Testis (tissue), 2 donors: ENCODE measurements at regions not wholly inside any gene's neighbourhood (a gene's known extent, or its start where the extent isn't known, plus 50 kb on each side); places are given as distances from the start of the nearest gene placed in this dataset.

ENCODE experiments used
- DNase-seq: peaks from one replicate; pipeline ENCODE4 v3.0.0-alpha.2; 2019
- H3K27ac ChIP-seq, 2 donors: fragments of 200-600 bp; sonication (generic); one replicate each; pipeline ENCODE4 v1.5.1; 2019
- H3K27me3 ChIP-seq: fragments of 200-600 bp; sonication (generic); one replicate; pipeline ENCODE4 v1.5.1; 2019
- H3K36me3 ChIP-seq: fragments of 200-600 bp; sonication (generic); one replicate; pipeline ENCODE4 v1.5.1; 2017; ENCODE audit warnings: low read depth; ENCODE audit errors: missing control alignments
- H3K4me1 ChIP-seq: fragments of 200-600 bp; sonication (generic); one replicate; pipeline ENCODE4 v1.5.1; 2019
- H3K4me3 ChIP-seq, 2 donors: fragments of 200-600 bp; sonication (generic); one replicate each; pipeline ENCODE4 v1.5.1; 2017 to 2019
- H3K9me3 ChIP-seq: fragments of 200-600 bp; sonication (generic); one replicate; pipeline ENCODE4 v1.5.1; 2017
- CTCF ChIP-seq, 3 experiments: fragments of 450-650 bp in 2 of 3; fragments of 200-600 bp in 1 of 3; sonication (generic) in 1 of 3; IDR thresholded peaks; one replicate each; pipeline ENCODE4 v1.5.1; 2016 to 2019; ENCODE audit warnings: antibody characterized with exemption in 3 of 3, mild to moderate bottlenecking in 2 of 3, moderate library complexity in 1 of 3
- POLR2A ChIP-seq: fragments of 450-650 bp; IDR thresholded peaks from one replicate; pipeline ENCODE4 v1.6.1; 2017; ENCODE audit warnings: antibody characterized with exemption, mild to moderate bottlenecking, moderate library complexity
- WGBS, 2 donors: methylation state at CpG; one replicate each; pipeline ENCODE4 v1.1.5; 2018; 5-methylcytosine and 5-hydroxymethylcytosine counted together
- intact Hi-C: fragments of 100-400 bp; cut with DNase I; formaldehyde crosslinking; loops from one replicate; pipeline ENCODE4 v1.15.1; 2023; ENCODE audit warnings: low total_unique reads

DNA sequence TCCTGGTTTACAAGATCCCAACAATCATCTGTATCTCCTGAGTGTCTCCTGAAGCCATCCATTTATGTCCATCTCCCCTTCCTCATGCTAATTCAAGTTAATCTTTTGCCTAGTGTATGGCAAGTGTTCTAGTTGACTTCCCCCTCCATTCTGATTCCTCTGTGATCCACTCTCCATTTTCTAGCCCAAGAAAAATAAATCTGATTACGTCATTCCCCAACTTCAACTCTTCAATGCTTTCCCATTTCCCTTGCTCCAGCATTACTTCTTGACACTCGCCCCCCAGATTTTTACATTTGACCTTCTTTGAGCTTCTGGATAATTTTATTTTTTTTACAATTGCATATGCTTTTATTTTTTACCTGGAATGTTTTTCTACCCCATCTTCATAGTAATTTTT lies 640.8 kb downstream of the TBC1D4 start:
- TF ChIP-seq CTCF (IDR thresholded peaks at IDR 0.05) = no peak
- TF ChIP-seq POLR2A = no peak
- DNase-seq = no peak
- Histone ChIP-seq H3K27me3 (no peaks in the 10 kb centered on the region), H3K4me1 (no peaks in the 10 kb centered on the region), H3K36me3 (no peaks in the 10 kb centered on the region), H3K27ac (no peak overlapping the region), H3K9me3 (no peaks in the 10 kb centered on the region), H3K4me3 (no peak overlapping the region)
- intact Hi-C loops = no loop called here
- WGBS, 2 donors = 94 to 96% methylated on average over 2 of the region's 2 CpGs

GRCh38 chr13:74839656-74840055 lies 642.3 kb downstream of the TBC1D4 start:
- DNase-seq = no peak
- H3K36me3 ChIP-seq = no peaks in the 10 kb centered on the region
- intact Hi-C loops = no loop called here
- no peak overlapping the region for H3K4me3 ChIP-seq
- TF ChIP-seq CTCF (IDR thresholded peaks at IDR 0.05) = no peak
- TF ChIP-seq POLR2A = no peak
- no peak overlapping the region for H3K27ac ChIP-seq
- H3K4me1 ChIP-seq = no peaks in the 10 kb centered on the region
- no peaks in the 10 kb centered on the region for H3K27me3 ChIP-seq
- H3K9me3 ChIP-seq = no peaks in the 10 kb centered on the region

GRCh38 chr13:74838096-74838495 lies 643.9 kb downstream of the TBC1D4 start:
- no peaks in the 10 kb centered on the region for H3K36me3 ChIP-seq
- 90 to 97% methylated on average over 5 of the region's 5 CpGs for WGBS, 2 donors
- no peaks in the 10 kb centered on the region for H3K9me3 ChIP-seq
- intact Hi-C loops = no loop called here
- H3K4me1 ChIP-seq = no peaks in the 10 kb centered on the region
- DNase-seq = no peak
- no peak for TF ChIP-seq CTCF (IDR thresholded peaks at IDR 0.05)
- no peak for TF ChIP-seq POLR2A
- H3K27ac ChIP-seq = no peak overlapping the region
- no peaks in the 10 kb centered on the region for H3K27me3 ChIP-seq
- H3K4me3 ChIP-seq = no peak overlapping the region

DNA sequence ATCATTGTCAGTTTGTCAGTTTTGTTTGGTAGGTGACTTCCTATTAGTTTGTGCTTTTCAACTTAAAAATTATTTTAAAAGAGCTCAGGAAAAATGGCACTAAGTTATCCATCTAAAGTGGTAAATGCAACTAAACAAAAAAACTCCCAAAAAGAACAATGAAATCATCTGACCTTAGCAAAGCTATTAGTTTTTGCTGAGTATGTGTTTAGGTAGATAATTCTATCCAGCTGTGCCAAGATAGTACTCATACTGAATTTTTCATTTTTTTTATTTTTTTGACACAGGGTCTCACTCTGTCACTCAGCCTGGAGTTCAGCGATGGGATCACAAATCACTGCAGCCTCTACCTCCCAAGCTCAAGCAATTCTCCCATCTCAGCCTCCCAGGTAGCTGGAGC lies 645.3 kb downstream of the TBC1D4 start:
- H3K36me3 ChIP-seq = no peaks in the 10 kb centered on the region
- no peaks in the 10 kb centered on the region for H3K4me1 ChIP-seq
- 92 to 93% methylated on average over 1 of the region's 1 CpG for WGBS, 2 donors
- no peak for TF ChIP-seq POLR2A
- TF ChIP-seq CTCF (IDR thresholded peaks at IDR 0.05) = no peak
- intact Hi-C loops = no loop called here
- DNase-seq = no peak
- H3K27ac ChIP-seq = no peak overlapping the region
- H3K9me3 ChIP-seq = no peaks in the 10 kb centered on the region
- H3K4me3 ChIP-seq = no peak overlapping the region
- H3K27me3 ChIP-seq = no peaks in the 10 kb centered on the region

- TF ChIP-seq CTCF (IDR thresholded peaks at IDR 0.05) (no peak), POLR2A (no peak)
- H3K27ac ChIP-seq = no peak overlapping the region
- H3K27me3 ChIP-seq = no peaks in the 10 kb centered on the region
- no peaks in the 10 kb centered on the region for H3K4me1 ChIP-seq
- no peak for DNase-seq
- 77 to 86% methylated on average over 1 of the region's 1 CpG for WGBS, 2 donors
- intact Hi-C loops = no loop called here
- no peaks in the 10 kb centered on the region for H3K9me3 ChIP-seq
- no peak overlapping the region for H3K4me3 ChIP-seq
- no peaks in the 10 kb centered on the region for H3K36me3 ChIP-seq
These were observed 646.4 kb downstream of the TBC1D4 start for GRCh38 chr13:74835579-74835978.
